ENCODE measurements at regions not wholly inside any gene's neighbourhood (a gene's known extent, or its start where the extent isn't known, plus 50 kb on each side); places are given as distances from the start of the nearest gene placed in this dataset.

- no peak for TF ChIP-seq CTCF (IDR thresholded peaks at IDR 0.05; ENCODE audit: insufficient read depth, low read length, poor library complexity, severe bottlenecking)
- Histone ChIP-seq H3K36me3 (ENCODE audit: control insufficient read depth, insufficient read depth, low read length) (no peaks in the 10 kb centered on the region), H3K27me3 (ENCODE audit: control insufficient read depth, insufficient read depth, low read length) (no peaks in the 10 kb centered on the region), H3K4me3 (ENCODE audit: low read depth, low read length) (no peak overlapping the region)
- DNase-seq (ENCODE audit: low read depth): no peak
Observed at GRCh38 chr10:35813219-35813618, 171.1 kb upstream of the FZD8 start.

- no peaks in the 10 kb centered on the region for H3K36me3 ChIP-seq (ENCODE audit: control insufficient read depth, insufficient read depth, low read length)
- no peak for DNase-seq (ENCODE audit: low read depth)
- no peak for TF ChIP-seq CTCF (IDR thresholded peaks at IDR 0.05; ENCODE audit: insufficient read depth, low read length, poor library complexity, severe bottlenecking)
- no peak overlapping the region for H3K4me3 ChIP-seq (ENCODE audit: low read depth, low read length)
- H3K27me3 ChIP-seq (ENCODE audit: control insufficient read depth, insufficient read depth, low read length): no peaks in the 10 kb centered on the region
Observed at GRCh38 chr10:35808344-35808743, 166.2 kb upstream of the FZD8 start.

- DNase-seq (ENCODE audit: low read depth): no peak
- Histone ChIP-seq H3K27me3 (ENCODE audit: control insufficient read depth, insufficient read depth, low read length) (no peaks in the 10 kb centered on the region), H3K36me3 (ENCODE audit: control insufficient read depth, insufficient read depth, low read length) (no peaks in the 10 kb centered on the region), H3K4me3 (ENCODE audit: low read depth, low read length) (no peak overlapping the region)
- TF ChIP-seq CTCF (IDR thresholded peaks at IDR 0.05; ENCODE audit: insufficient read depth, low read length, poor library complexity, severe bottlenecking): no peak
Observed at GRCh38 chr10:35803046-35803445, 160.9 kb upstream of the FZD8 start.

- TF ChIP-seq CTCF (IDR thresholded peaks at IDR 0.05; ENCODE audit: insufficient read depth, low read length, poor library complexity, severe bottlenecking): no peak
- H3K4me3 ChIP-seq (ENCODE audit: low read depth, low read length): no peak overlapping the region
- H3K36me3 ChIP-seq (ENCODE audit: control insufficient read depth, insufficient read depth, low read length): no peaks in the 10 kb centered on the region
- DNase-seq (ENCODE audit: low read depth): no peak
- peaks cover 2% of the 10 kb centered on the region for H3K27me3 ChIP-seq (ENCODE audit: control insufficient read depth, insufficient read depth, low read length)
Observed at GRCh38 chr10:35797187-35797586, 155.1 kb upstream of the FZD8 start.

- DNase-seq (ENCODE audit: low read depth): no peak
- Histone ChIP-seq H3K27me3 (ENCODE audit: control insufficient read depth, insufficient read depth, low read length) (peaks cover 2% of the 10 kb centered on the region), H3K36me3 (ENCODE audit: control insufficient read depth, insufficient read depth, low read length) (no peaks in the 10 kb centered on the region), H3K4me3 (ENCODE audit: low read depth, low read length) (no peak overlapping the region)
- TF ChIP-seq CTCF (IDR thresholded peaks at IDR 0.05; ENCODE audit: insufficient read depth, low read length, poor library complexity, severe bottlenecking): no peak
Observed at GRCh38 chr10:35795131-35795824, 153.2 kb upstream of the FZD8 start.

- no peak for TF ChIP-seq CTCF (IDR thresholded peaks at IDR 0.05; ENCODE audit: insufficient read depth, low read length, poor library complexity, severe bottlenecking)
- no peak overlapping the region for H3K4me3 ChIP-seq (ENCODE audit: low read depth, low read length)
- peaks cover 2% of the 10 kb centered on the region for H3K27me3 ChIP-seq (ENCODE audit: control insufficient read depth, insufficient read depth, low read length)
- no peaks in the 10 kb centered on the region for H3K36me3 ChIP-seq (ENCODE audit: control insufficient read depth, insufficient read depth, low read length)
- DNase-seq (ENCODE audit: low read depth): no peak
Observed at GRCh38 chr10:35794703-35795102, 152.6 kb upstream of the FZD8 start.

Measured in kidney epithelial cell (primary cell).